Kidney epithelial cell (primary cell): ENCODE measurements at regions not wholly inside any gene's neighbourhood (a gene's known extent, or its start where the extent isn't known, plus 50 kb on each side); places are given as distances from the start of the nearest gene placed in this dataset.

Experiments
- DNase-seq: peaks from one replicate; pipeline ENCODE4 v3.0.0-alpha.2; 2010; ENCODE audit warnings: low read depth
- H3K27me3 ChIP-seq: 2 replicates; pipeline ENCODE4 v1.6.0; 2011; ENCODE audit warnings: low read length; ENCODE audit not compliant: control insufficient read depth, insufficient read depth
- H3K36me3 ChIP-seq: 2 replicates; pipeline ENCODE4 v1.5.1; 2011; ENCODE audit warnings: low read length; ENCODE audit not compliant: control insufficient read depth, insufficient read depth
- H3K4me3 ChIP-seq: 2 replicates; pipeline ENCODE4 v1.5.1; 2011; ENCODE audit warnings: low read depth, mild to moderate bottlenecking, control low read depth, low read length
- TF ChIP-seq, protein P1 (sequence below): IDR thresholded peaks from 2 replicates; pipeline ENCODE4 v1.5.1; 2011; ENCODE audit warnings: mild to moderate bottlenecking, moderate library complexity, low read length, control low read depth, inconsistent platforms; ENCODE audit not compliant: insufficient read depth, poor library complexity, severe bottlenecking

DNA sequence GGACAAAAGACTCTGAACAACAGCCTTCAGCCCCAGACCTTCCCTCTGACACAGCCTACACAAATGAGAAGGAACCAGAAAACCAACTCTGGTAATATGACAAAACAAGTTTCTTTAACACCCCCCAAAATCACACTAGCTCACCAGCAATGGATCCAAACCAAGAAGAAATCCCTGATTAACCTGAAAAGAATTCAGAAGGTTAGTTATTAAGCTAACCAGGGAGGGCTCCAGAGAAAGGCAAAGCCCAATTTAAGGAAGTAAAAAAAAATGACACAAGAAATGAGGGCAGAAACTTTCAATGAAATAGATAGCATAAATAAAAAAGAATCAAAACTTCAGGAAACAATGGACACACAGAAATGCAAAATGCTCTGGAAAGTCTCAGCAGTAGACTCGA is 224.0 kb downstream of the TRIML1 start:
- DNase-seq = no peak
- H3K27me3 ChIP-seq = no peaks in the 10 kb centered on the region
- no peaks in the 10 kb centered on the region for H3K36me3 ChIP-seq
- TF ChIP-seq, protein P1, sequence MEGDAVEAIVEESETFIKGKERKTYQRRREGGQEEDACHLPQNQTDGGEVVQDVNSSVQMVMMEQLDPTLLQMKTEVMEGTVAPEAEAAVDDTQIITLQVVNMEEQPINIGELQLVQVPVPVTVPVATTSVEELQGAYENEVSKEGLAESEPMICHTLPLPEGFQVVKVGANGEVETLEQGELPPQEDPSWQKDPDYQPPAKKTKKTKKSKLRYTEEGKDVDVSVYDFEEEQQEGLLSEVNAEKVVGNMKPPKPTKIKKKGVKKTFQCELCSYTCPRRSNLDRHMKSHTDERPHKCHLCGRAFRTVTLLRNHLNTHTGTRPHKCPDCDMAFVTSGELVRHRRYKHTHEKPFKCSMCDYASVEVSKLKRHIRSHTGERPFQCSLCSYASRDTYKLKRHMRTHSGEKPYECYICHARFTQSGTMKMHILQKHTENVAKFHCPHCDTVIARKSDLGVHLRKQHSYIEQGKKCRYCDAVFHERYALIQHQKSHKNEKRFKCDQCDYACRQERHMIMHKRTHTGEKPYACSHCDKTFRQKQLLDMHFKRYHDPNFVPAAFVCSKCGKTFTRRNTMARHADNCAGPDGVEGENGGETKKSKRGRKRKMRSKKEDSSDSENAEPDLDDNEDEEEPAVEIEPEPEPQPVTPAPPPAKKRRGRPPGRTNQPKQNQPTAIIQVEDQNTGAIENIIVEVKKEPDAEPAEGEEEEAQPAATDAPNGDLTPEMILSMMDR = no peak
- no peak overlapping the region for H3K4me3 ChIP-seq

DNA sequence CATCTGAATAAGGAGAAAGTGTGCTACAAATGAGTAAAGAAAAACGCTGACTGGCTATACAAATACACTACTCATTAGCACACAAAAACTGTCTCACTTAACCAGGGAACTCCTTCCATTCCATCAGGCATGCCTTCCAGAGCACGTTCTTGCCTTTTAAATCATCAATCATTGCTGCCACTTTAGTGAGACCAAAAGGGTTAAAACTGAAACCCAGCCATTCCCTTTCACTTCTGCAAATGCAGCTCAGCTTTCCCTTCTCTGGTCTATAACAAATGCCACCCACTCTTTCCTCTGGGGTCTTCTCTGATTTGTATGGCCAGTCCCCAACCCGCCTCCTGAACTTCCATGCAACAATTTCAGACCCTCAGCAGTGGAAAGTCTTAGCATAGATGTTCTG is 231.5 kb downstream of the TRIML1 start:
- Histone ChIP-seq H3K36me3 (no peaks in the 10 kb centered on the region), H3K27me3 (no peaks in the 10 kb centered on the region), H3K4me3 (no peak overlapping the region)
- DNase-seq = no peak
- TF ChIP-seq, protein P1 = no peak

DNA sequence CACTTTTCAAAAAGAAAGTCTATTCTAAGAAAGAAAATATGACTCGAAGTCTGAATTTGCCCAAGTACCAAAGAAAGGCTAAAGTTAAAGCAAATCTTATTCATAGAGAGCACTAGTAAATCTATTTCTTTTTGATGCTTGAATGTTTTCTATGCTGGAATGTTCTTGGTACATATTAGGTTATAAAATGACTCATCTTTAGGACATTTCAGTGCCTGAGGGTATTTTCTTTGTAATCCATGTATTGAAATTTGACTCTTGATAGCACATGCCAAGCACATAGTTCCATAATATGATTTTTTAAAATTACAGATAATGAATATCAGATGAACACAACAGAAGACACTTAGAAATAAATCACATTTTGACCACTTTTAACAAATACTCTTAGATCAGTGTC is 232.8 kb downstream of the TRIML1 start:
- no peak for DNase-seq
- TF ChIP-seq, protein P1 = no peak
- H3K4me3 ChIP-seq = no peak overlapping the region

DNA sequence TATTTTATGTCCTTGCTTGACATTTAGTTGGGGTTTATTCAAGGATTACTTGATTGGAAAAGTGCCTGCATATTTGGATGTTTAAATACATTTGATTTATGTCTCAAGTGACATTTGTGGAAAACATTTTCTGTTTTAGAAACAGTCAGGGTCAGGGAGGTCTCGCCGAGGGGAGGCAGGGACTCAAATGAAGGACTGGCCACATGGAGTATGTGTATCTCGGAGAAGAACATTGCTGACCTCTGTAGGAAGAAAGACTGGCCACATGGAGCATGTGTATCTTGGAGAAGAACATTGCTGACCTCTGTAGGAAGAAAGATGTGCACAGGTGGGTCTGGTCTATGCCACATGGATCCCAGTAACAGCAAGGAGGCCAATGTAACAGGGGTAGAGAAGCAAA is 233.6 kb downstream of the TRIML1 start:
- DNase-seq = no peak
- TF ChIP-seq, protein P1 = peak; percentile 4
- no peaks in the 10 kb centered on the region for H3K36me3 ChIP-seq
- H3K27me3 ChIP-seq = no peaks in the 10 kb centered on the region
- no peak overlapping the region for H3K4me3 ChIP-seq

More for the DNA sequence above, 232.8 kb downstream of the TRIML1 start:
- Histone ChIP-seq H3K27me3 (no peaks in the 10 kb centered on the region), H3K36me3 (no peaks in the 10 kb centered on the region)

DNA sequence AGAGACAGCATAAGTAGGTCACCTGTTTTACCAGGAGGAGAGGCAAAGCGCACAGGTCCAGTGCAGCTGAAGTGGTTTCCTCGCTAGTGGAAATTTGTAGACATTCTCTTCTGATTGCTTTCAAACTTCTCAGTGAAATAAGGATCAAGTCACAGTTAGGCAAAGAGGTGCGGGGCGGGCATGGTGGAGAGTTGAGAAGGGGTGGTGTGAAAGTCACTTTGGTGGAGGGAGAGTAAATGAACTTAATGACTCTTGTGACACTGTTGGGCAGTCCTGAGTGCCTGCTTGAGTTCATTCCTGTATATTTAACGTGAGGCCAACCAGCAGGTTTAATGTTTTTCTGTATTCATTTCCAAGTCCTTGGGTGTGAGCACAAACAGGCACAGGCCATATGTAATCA is 235.6 kb downstream of the TRIML1 start:
- Histone ChIP-seq H3K36me3 (no peaks in the 10 kb centered on the region), H3K4me3 (no peak overlapping the region), H3K27me3 (no peaks in the 10 kb centered on the region)
- TF ChIP-seq, protein P1 = no peak
- DNase-seq = no peak

DNA sequence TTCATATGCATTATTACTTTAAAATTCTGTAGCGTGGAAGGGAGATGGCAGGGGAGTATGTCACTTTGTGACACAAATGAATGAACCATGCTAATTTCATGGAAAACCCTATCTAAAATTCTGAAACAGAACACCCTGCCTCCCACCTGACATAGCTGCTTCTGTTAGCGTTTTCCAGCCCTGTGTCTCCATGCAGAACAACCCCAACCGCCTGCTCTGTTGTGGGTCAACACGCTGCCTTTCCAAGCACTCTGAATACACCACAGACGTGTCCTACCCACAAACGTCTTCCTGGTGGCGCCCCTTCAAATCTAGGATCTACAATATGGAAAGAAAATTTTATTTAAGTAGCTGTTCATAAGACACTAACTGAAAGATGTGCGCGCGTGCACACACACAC is 238.6 kb downstream of the TRIML1 start:
- DNase-seq = no peak
- TF ChIP-seq, protein P1 = no peak
- H3K36me3 ChIP-seq = no peaks in the 10 kb centered on the region
- no peaks in the 10 kb centered on the region for H3K27me3 ChIP-seq
- H3K4me3 ChIP-seq = no peak overlapping the region
